Amniotic epithelial cell (primary cell): ENCODE measurements at regions not wholly inside any gene's neighbourhood (a gene's known extent, or its start where the extent isn't known, plus 50 kb on each side); places are given as distances from the start of the nearest gene placed in this dataset.
"Not testable (repeated sequence)": the region's sequence is repeated elsewhere in the genome, so short reads cannot be mapped to it uniquely, and the experiment has no call there.

ENCODE experiments used
- DNase-seq: peaks from one replicate; pipeline ENCODE4 v3.0.0-alpha.2; 2010; ENCODE audit warnings: low read depth

GRCh38 chr12:87421233-87421632 is 608.0 kb downstream of the C12orf50 start:
- DNase-seq = not testable (repeated sequence)

GRCh38 chr12:87413784-87414183 is 615.4 kb downstream of the C12orf50 start:
- DNase-seq = peak; percentile 91

- peak; percentile 41 for DNase-seq
Measured at GRCh38 chr12:87406926-87407325, 622.3 kb downstream of the C12orf50 start.

GRCh38 chr12:87405918-87406317 is 623.3 kb downstream of the C12orf50 start:
- DNase-seq = no peak

GRCh38 chr12:87394168-87394567 is 635.0 kb downstream of the C12orf50 start:
- DNase-seq = not testable (repeated sequence)

GRCh38 chr12:87388376-87388775 is 640.8 kb downstream of the C12orf50 start:
- no peak for DNase-seq

GRCh38 chr12:87385322-87385721 is 643.9 kb downstream of the C12orf50 start:
- no peak for DNase-seq

- no peak for DNase-seq
Measured at GRCh38 chr12:87384226-87384625, 645.0 kb downstream of the C12orf50 start.

GRCh38 chr12:87383680-87384079 is 645.5 kb downstream of the C12orf50 start:
- peak; percentile 72 for DNase-seq

- no peak for DNase-seq
Measured at GRCh38 chr12:87382959-87383566, 646.1 kb downstream of the C12orf50 start.

- DNase-seq = no peak
Measured at GRCh38 chr12:87382436-87382835, 646.8 kb downstream of the C12orf50 start.

GRCh38 chr12:87381742-87382141 is 647.5 kb downstream of the C12orf50 start:
- no peak for DNase-seq

GRCh38 chr12:87378526-87378925 is 650.7 kb downstream of the C12orf50 start:
- DNase-seq = no peak

- no peak for DNase-seq
Measured at GRCh38 chr12:87376722-87377121, 652.5 kb downstream of the C12orf50 start.

GRCh38 chr12:87369161-87369560 is 660.0 kb downstream of the C12orf50 start:
- DNase-seq = no peak

- no peak for DNase-seq
Measured at GRCh38 chr12:87368259-87368658, 660.9 kb downstream of the C12orf50 start.

GRCh38 chr12:87365423-87365822 is 663.8 kb downstream of the C12orf50 start:
- no peak for DNase-seq

- no peak for DNase-seq
Measured at GRCh38 chr12:87363497-87364084, 665.6 kb downstream of the C12orf50 start.

GRCh38 chr12:87349681-87350080 is 679.5 kb downstream of the C12orf50 start:
- no peak for DNase-seq

- DNase-seq = no peak
Measured at GRCh38 chr12:87348071-87348470, 681.1 kb downstream of the C12orf50 start.

- peak; percentile 33 for DNase-seq
Measured at GRCh38 chr12:87344699-87345098, 684.5 kb downstream of the C12orf50 start.

GRCh38 chr12:87338681-87339080 is 690.5 kb downstream of the C12orf50 start:
- DNase-seq = no peak

- DNase-seq = no peak
Measured at GRCh38 chr12:87336814-87337336, 692.3 kb downstream of the C12orf50 start.
